GM20000 (cell line): ENCODE measurements at regions not wholly inside any gene's neighbourhood (a gene's known extent, or its start where the extent isn't known, plus 50 kb on each side); places are given as distances from the start of the nearest gene placed in this dataset.
A peak's percentile ranks its signal among the peaks of the same experiment; 100 is the strongest.

Source experiments
- DNase-seq: peaks from one replicate; pipeline ENCODE4 v3.0.0; 2012; ENCODE audit warnings: low spot score
- CTCF ChIP-seq: IDR thresholded peaks from 2 replicates; pipeline ENCODE4 v1.5.1; 2012; ENCODE audit warnings: mild to moderate bottlenecking, control low read depth; ENCODE audit errors: extremely low read depth, missing control alignments

GRCh38 chr18:27372386-27372785 is 187.3 kb upstream of the CHST9 start:
- TF ChIP-seq CTCF: no peak

GRCh38 chr18:27366665-27367064 is 181.6 kb upstream of the CHST9 start:
- no peak for TF ChIP-seq CTCF
- DNase-seq: no peak

More at GRCh38 chr18:27372386-27372785, 187.3 kb upstream of the CHST9 start:
- no peak for DNase-seq

GRCh38 chr18:27366151-27366550 is 181.0 kb upstream of the CHST9 start:
- DNase-seq: no peak
- TF ChIP-seq CTCF: no peak

- DNase-seq: peak; percentile 8
- TF ChIP-seq CTCF: no peak
These were observed 178.8 kb upstream of the CHST9 start for GRCh38 chr18:27363872-27364271.

GRCh38 chr18:27361477-27361876 is 176.4 kb upstream of the CHST9 start:
- DNase-seq: no peak
- no peak for TF ChIP-seq CTCF

GRCh38 chr18:27355308-27355707 is 170.2 kb upstream of the CHST9 start:
- no peak for TF ChIP-seq CTCF
- DNase-seq: no peak

- TF ChIP-seq CTCF: no peak
These were observed 168.2 kb upstream of the CHST9 start for GRCh38 chr18:27353273-27353672.

More at GRCh38 chr18:27353273-27353672, 168.2 kb upstream of the CHST9 start:
- no peak for DNase-seq
